T-cell (primary cell): ENCODE measurements at regions not wholly inside any gene's neighbourhood (a gene's known extent, or its start where the extent isn't known, plus 50 kb on each side); places are given as distances from the start of the nearest gene placed in this dataset.
A peak's percentile ranks its signal among the peaks of the same experiment; 100 is the strongest.

Source experiments
- ATAC-seq, 4 experiments: fragments of 200-7000 bp in 3 of 4; fragments of 150-1000 bp in 1 of 4; cut with Tn5 transposase; replicated peaks in 1 of 4; 1 replicate in 3 of 4; 2 replicates in 1 of 4; pipeline ENCODE4 v1.10.0; 2021; ENCODE audit warnings: moderate library complexity in 3 of 4, mild to moderate bottlenecking in 2 of 4, moderate number of reproducible peaks in 1 of 4
- CTCF ChIA-PET, 2 donors: fragments of 300-600 bp; sonication (Branson Sonifier 250); formaldehyde crosslinking; loops; one replicate each; lab custom pipeline; 2022; ENCODE audit warnings: antibody characterized with exemption in 2 of 2; lab: Charles Lee
- POLR2A ChIA-PET, 2 donors: fragments of 300-600 bp; sonication (Branson Sonifier 250); formaldehyde crosslinking; loops; one replicate each; lab custom pipeline; 2022; ENCODE audit warnings: antibody characterized with exemption in 2 of 2; lab: Charles Lee
- DNase-seq, 35 experiments: peaks; one replicate each; pipeline versions ENCODE4 v3.0.0 to v3.0.0-alpha.2; 2013 to 2023
- H3K27ac ChIP-seq: one replicate; pipeline ENCODE4 v1.5.1; 2013; ENCODE audit warnings: low read length
- H3K27me3 ChIP-seq, 2 experiments: replicated peaks in 1 of 2; 1 replicate in 1 of 2; 2 replicates in 1 of 2; pipeline versions ENCODE4 v1.6.1 to v1.7.0; 2013; ENCODE audit warnings: low read length in 1 of 2, mixed read lengths in 1 of 2; ENCODE audit not compliant: control insufficient read depth in 2 of 2, insufficient read depth in 2 of 2; ENCODE audit errors: extremely low read depth in 1 of 2
- H3K36me3 ChIP-seq, 2 donors: 1 replicate in 1 of 2; 2 replicates in 1 of 2; pipeline versions ENCODE4 v1.6.1 to v1.7.0; 2013; ENCODE audit warnings: low read length in 1 of 2; ENCODE audit not compliant: control insufficient read depth in 2 of 2, insufficient read depth in 1 of 2; ENCODE audit errors: extremely low read depth in 1 of 2
- H3K4me1 ChIP-seq, 2 experiments: 1 replicate in 1 of 2; 2 replicates in 1 of 2; pipeline versions ENCODE4 v1.6.1 to v1.7.0; 2013; ENCODE audit warnings: low read length in 2 of 2, mixed read lengths in 1 of 2; ENCODE audit not compliant: insufficient read depth in 2 of 2, control insufficient read depth in 1 of 2; ENCODE audit errors: extremely low read depth in 1 of 2
- H3K4me3 ChIP-seq, 2 donors: 1 replicate in 1 of 2; 2 replicates in 1 of 2; pipeline versions ENCODE4 v1.5.1 to v1.7.0; 2013; ENCODE audit warnings: mild to moderate bottlenecking in 2 of 2, low read length in 1 of 2, moderate library complexity in 1 of 2; ENCODE audit not compliant: control insufficient read depth in 1 of 2; ENCODE audit errors: extremely low read depth in 1 of 2
- H3K9me3 ChIP-seq: 2 replicates; pipeline ENCODE4 v1.7.0; 2013
- H3K27ac Mint-ChIP-seq, 2 donors: one replicate each; pipeline ENCODE4 v1.8.0; 2020 to 2021; ENCODE audit warnings: mild to moderate bottlenecking in 2 of 2, mixed read lengths in 2 of 2
- H3K27me3 Mint-ChIP-seq, 2 donors: one replicate each; pipeline ENCODE4 v1.8.0; 2021 to 2022; ENCODE audit warnings: mixed read lengths in 2 of 2
- H3K36me3 Mint-ChIP-seq: one replicate; pipeline ENCODE4 v1.8.0; 2021; ENCODE audit warnings: mixed read lengths
- H3K4me1 Mint-ChIP-seq, 3 donors: one replicate each; pipeline ENCODE4 v1.8.0; 2020 to 2022; ENCODE audit warnings: mixed read lengths in 3 of 3, mild to moderate bottlenecking in 1 of 3
- H3K4me3 Mint-ChIP-seq, 3 donors: one replicate each; pipeline ENCODE4 v1.8.0; 2020 to 2022; ENCODE audit warnings: mild to moderate bottlenecking in 3 of 3, mixed read lengths in 3 of 3, moderate library complexity in 3 of 3
- H3K9me3 Mint-ChIP-seq, 3 donors: one replicate each; pipeline ENCODE4 v1.8.0; 2020 to 2022; ENCODE audit warnings: mixed read lengths in 3 of 3
- WGBS: methylation state at CpG from one replicate; pipeline ENCODE4 v1.1.5; 2013; ENCODE audit warnings: missing lambda C conversion rate; ENCODE audit not compliant: insufficient coverage; 5-methylcytosine and 5-hydroxymethylcytosine counted together

GRCh38 chr9:7236186-7236585 is 478.4 kb downstream of the KDM4C start:
- Mint-ChIP-seq H3K36me3 (no peaks in the 10 kb centered on the region), H3K27ac (no peak overlapping the region), H3K4me1 (peaks cover 0 to 5% (median 0%) of the 10 kb centered on the region in 3 donors), H3K4me3 (no peak overlapping the region), H3K9me3 (peaks cover 0 to 3% (median 3%) of the 10 kb centered on the region in 3 donors), H3K27me3 (peaks cover 2 to 9% of the 10 kb centered on the region in 2 donors)
- Histone ChIP-seq H3K9me3 (no peaks in the 10 kb centered on the region), H3K4me1 (no peaks in the 10 kb centered on the region), H3K27me3 (peaks cover 0 to 3% of the 10 kb centered on the region in 2 experiments), H3K27ac (no peak overlapping the region), H3K4me3 (no peak overlapping the region), H3K36me3 (no peaks in the 10 kb centered on the region)
- CTCF ChIA-PET = interaction anchor here in 1 of 2 donors (0.6 to 0.7 kb wide), 2 partner anchors 72 to 1648 kb away, joined by 3 to 5 read pairs; no protein-coding TSS in a partner anchor
- DNase-seq (no peak), ATAC-seq (no peak)
- POLR2A ChIA-PET = no interaction called here
- WGBS = 0% methylated on average over 1 of the region's 5 CpGs

DNA sequence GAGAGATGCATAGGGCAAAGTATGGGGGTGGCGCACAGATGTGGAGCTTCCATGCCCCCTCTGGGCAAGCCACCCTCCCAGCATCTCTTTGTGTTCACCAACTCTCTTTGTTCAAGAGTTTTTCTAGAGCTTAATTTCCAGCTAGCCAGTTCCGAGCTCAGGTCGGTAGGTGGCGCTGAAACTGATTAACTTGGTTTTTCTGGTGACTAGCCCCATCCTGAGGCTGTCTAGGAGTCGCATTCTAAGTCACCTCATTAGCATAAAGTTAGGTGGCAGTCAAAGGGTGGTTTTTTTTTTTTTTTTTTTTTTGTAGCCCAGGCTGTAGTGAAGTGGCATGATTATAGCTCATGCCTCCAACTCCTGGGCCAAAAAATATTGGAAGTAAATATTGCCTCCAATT is 476.4 kb downstream of the KDM4C start:
- H3K4me1 Mint-ChIP-seq = peaks cover 0 to 5% (median 0%) of the 10 kb centered on the region in 3 donors
- no CpG with 5 or more reads among the region's 5 CpGs for WGBS
- no peak overlapping the region for H3K4me3 ChIP-seq
- H3K9me3 Mint-ChIP-seq = peaks cover 0 to 3% (median 0%) of the 10 kb centered on the region in 3 donors
- peaks cover 0 to 7% of the 10 kb centered on the region in 2 experiments for H3K27me3 ChIP-seq
- H3K9me3 ChIP-seq = no peaks in the 10 kb centered on the region
- H3K27me3 Mint-ChIP-seq = peaks cover 7 to 9% of the 10 kb centered on the region in 2 donors
- no peak for ATAC-seq
- no peak overlapping the region for H3K4me3 Mint-ChIP-seq
- POLR2A ChIA-PET = no interaction called here
- H3K36me3 Mint-ChIP-seq = no peaks in the 10 kb centered on the region
- no peaks in the 10 kb centered on the region for H3K4me1 ChIP-seq
- peak in 1 of 35 experiments; percentile 5 for DNase-seq
- no peak overlapping the region for H3K27ac ChIP-seq
- no peak overlapping the region for H3K27ac Mint-ChIP-seq
- H3K36me3 ChIP-seq = no peaks in the 10 kb centered on the region
- CTCF ChIA-PET = interaction anchor here (0.6 to 0.7 kb wide), 3 partner anchors 33 to 535 kb away, joined by 3 to 8 read pairs (median 3); no protein-coding TSS in a partner anchor

DNA sequence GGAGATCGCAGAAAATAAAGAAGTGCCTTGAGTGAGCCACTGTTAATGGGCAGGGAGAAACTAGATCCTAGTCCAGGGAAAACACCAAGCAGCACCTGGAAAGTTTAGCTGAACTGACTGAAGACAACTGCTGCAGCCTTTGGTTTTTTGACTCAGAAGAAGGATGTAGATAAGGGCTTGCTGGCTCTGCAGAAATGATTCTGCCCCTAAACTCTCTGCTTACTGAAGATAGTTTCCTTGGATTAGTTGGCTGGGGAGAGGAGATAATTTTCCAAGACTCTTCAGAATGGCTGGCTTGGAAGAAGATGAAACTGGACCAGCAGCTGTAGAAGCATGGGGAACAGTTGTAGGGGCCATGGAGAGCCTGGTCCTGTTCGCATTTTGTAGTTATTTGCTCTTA is 471.8 kb downstream of the KDM4C start:
- Histone ChIP-seq H3K4me1 (peaks cover 0 to 4% of the 10 kb centered on the region in 2 experiments), H3K27ac (no peak overlapping the region), H3K4me3 (no peak overlapping the region), H3K9me3 (no peaks in the 10 kb centered on the region), H3K27me3 (peaks cover 0 to 7% of the 10 kb centered on the region in 2 experiments), H3K36me3 (no peaks in the 10 kb centered on the region)
- ChIA-PET CTCF (no interaction called here), POLR2A (no interaction called here)
- Mint-ChIP-seq H3K4me3 (no peak overlapping the region), H3K4me1 (peaks cover 9 to 25% (median 17%) of the 10 kb centered on the region in 3 donors), H3K9me3 (peaks cover 0 to 3% (median 0%) of the 10 kb centered on the region in 3 donors), H3K27me3 (peaks cover 5 to 8% of the 10 kb centered on the region in 2 donors), H3K36me3 (no peaks in the 10 kb centered on the region), H3K27ac (no peak overlapping the region)
- ATAC-seq = no peak
- DNase-seq = no peak
- WGBS = 100% methylated on average over 1 of the region's 2 CpGs

- CTCF ChIA-PET = no interaction called here
Measured at GRCh38 chr9:7228726-7229125, 471.0 kb downstream of the KDM4C start.

DNA sequence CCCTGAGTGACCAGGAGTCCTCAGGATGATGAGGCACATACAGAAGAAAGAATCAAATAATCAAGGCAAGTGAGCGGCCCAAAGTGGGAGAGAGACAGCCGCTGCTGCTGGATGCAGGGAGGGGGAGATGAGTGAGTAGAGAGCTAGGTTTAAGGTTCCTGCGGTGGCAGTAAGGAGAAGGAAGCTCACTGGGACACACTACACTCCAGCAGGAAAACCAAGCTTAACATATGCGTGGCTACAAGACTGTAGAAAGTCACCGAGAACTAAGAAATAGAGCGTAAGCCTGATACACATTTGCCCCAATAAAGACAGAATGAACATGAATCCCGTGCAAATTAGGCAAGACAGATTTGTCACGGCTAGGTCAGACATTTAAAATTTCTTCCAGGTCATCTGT is 470.2 kb downstream of the KDM4C start:
- H3K27me3 Mint-ChIP-seq = peaks cover 5 to 11% of the 10 kb centered on the region in 2 donors
- H3K4me3 Mint-ChIP-seq = no peak overlapping the region
- no peak for ATAC-seq
- DNase-seq = no peak
- H3K4me1 Mint-ChIP-seq = peaks cover 9 to 25% (median 17%) of the 10 kb centered on the region in 3 donors
- Histone ChIP-seq H3K9me3 (no peaks in the 10 kb centered on the region), H3K4me1 (peaks cover 0 to 4% of the 10 kb centered on the region in 2 experiments), H3K4me3 (no peak overlapping the region), H3K36me3 (no peaks in the 10 kb centered on the region), H3K27ac (no peak overlapping the region), H3K27me3 (peaks cover 0 to 7% of the 10 kb centered on the region in 2 experiments)
- H3K36me3 Mint-ChIP-seq = no peaks in the 10 kb centered on the region
- CTCF ChIA-PET = no interaction called here
- H3K27ac Mint-ChIP-seq = no peak overlapping the region
- WGBS = 91% methylated on average over 4 of the region's 8 CpGs
- peaks cover 0 to 3% (median 0%) of the 10 kb centered on the region in 3 donors for H3K9me3 Mint-ChIP-seq
- POLR2A ChIA-PET = no interaction called here

More at GRCh38 chr9:7228726-7229125, 471.0 kb downstream of the KDM4C start:
- peaks cover 0 to 4% of the 10 kb centered on the region in 2 experiments for H3K4me1 ChIP-seq
- DNase-seq (no peak), ATAC-seq (no peak)
- Mint-ChIP-seq H3K36me3 (no peaks in the 10 kb centered on the region), H3K9me3 (peaks cover 0 to 3% (median 0%) of the 10 kb centered on the region in 3 donors), H3K4me3 (no peak overlapping the region), H3K27me3 (peaks cover 5 to 11% of the 10 kb centered on the region in 2 donors), H3K4me1 (peaks cover 9 to 25% (median 17%) of the 10 kb centered on the region in 3 donors), H3K27ac (no peak overlapping the region)
- H3K27ac ChIP-seq = no peak overlapping the region
- POLR2A ChIA-PET = no interaction called here
- WGBS = no CpG with 5 or more reads among the region's 4 CpGs
- no peak overlapping the region for H3K4me3 ChIP-seq
- H3K27me3 ChIP-seq = peaks cover 0 to 7% of the 10 kb centered on the region in 2 experiments
- H3K9me3 ChIP-seq = no peaks in the 10 kb centered on the region
- H3K36me3 ChIP-seq = no peaks in the 10 kb centered on the region

- ATAC-seq = peak in 2 of 4 experiments; percentile 36 to 58
- Mint-ChIP-seq H3K36me3 (no peaks in the 10 kb centered on the region), H3K27ac (peak overlapping the region in 1 of 2 donors; percentile 49), H3K9me3 (peaks cover 0 to 11% (median 7%) of the 10 kb centered on the region in 3 donors), H3K4me1 (peaks cover 9 to 25% (median 17%) of the 10 kb centered on the region in 3 donors), H3K27me3 (peaks cover 0 to 9% of the 10 kb centered on the region in 2 donors), H3K4me3 (no peak overlapping the region)
- Histone ChIP-seq H3K9me3 (no peaks in the 10 kb centered on the region), H3K4me3 (no peak overlapping the region), H3K27ac (no peak overlapping the region), H3K27me3 (peaks cover 0 to 4% of the 10 kb centered on the region in 2 experiments), H3K4me1 (peaks cover 0 to 4% of the 10 kb centered on the region in 2 experiments), H3K36me3 (no peaks in the 10 kb centered on the region)
- POLR2A ChIA-PET = no interaction called here
- 60% methylated on average over 7 of the region's 7 CpGs for WGBS
- CTCF ChIA-PET = no interaction called here
- DNase-seq = no peak
Measured at GRCh38 chr9:7226007-7226640, 468.4 kb downstream of the KDM4C start.
